ENCODE measurements at regions not wholly inside any gene's neighbourhood (a gene's known extent, or its start where the extent isn't known, plus 50 kb on each side); places are given as distances from the start of the nearest gene placed in this dataset.

DNA sequence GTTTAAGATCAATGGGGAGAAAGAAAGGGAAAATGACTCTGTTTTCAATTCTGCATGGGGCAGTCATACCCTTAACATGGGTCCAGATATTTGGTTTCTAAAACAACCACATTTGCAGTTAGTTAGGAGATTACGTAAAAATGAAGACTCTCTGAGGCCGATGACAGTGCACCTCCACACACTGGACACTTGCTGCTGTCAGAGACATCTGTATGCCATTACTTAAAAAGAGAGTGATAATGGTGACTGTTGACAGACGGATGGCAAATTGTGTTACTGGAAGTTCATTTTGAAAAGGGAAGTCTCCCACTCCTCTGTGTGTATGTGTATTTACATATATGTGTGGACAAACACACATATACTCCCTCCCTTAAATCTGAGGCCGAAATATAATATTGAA, 304.5 kb upstream of the SEMA6D start:
- POLR2A ChIA-PET: no interaction called here

DNA sequence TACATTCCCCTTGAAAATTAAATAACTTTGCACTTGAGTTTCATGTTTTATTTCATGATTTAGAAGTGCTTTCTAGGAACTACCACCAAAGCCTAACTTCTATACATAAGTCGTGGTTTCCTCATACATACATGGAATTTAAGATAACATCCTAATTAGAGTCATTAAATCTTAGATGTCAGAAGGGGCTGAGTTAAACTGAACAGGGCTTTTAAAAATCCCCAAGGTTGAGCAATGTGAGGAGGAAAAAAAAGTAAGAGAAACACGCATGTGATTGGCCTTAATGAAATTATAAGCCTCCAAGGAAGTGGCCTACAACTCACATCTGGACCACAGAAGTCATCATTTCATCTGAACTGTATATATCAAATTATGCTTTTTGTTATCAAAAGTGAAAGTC, 303.1 kb upstream of the SEMA6D start:
- POLR2A ChIA-PET: no interaction called here
- Histone ChIP-seq H3K4me3 (ENCODE audit: low read depth, low read length, poor library complexity, severe bottlenecking) (no peak overlapping the region), H3K36me3 (ENCODE audit: insufficient read depth, low read length) (no peaks in the 10 kb centered on the region), H3K27ac (ENCODE audit: low read depth, low read length, poor library complexity, severe bottlenecking) (no peak overlapping the region), H3K9me2 (ENCODE audit: insufficient read depth, low read length) (no peaks in the 10 kb centered on the region), H3K79me2 (ENCODE audit: insufficient read depth, low read depth, low read length) (no peaks in the 10 kb centered on the region), H3K4me2 (ENCODE audit: low read length) (no peak overlapping the region), H3K9me3 (ENCODE audit: low read length) (no peaks in the 10 kb centered on the region), H2AFZ (ENCODE audit: low read length) (no peak overlapping the region), H3K4me1 (ENCODE audit: insufficient read depth, low read length, poor library complexity, severe bottlenecking) (no peaks in the 10 kb centered on the region), H4K20me1 (ENCODE audit: insufficient read depth, low read length) (no peaks in the 10 kb centered on the region)
- TF ChIP-seq, protein P1, sequence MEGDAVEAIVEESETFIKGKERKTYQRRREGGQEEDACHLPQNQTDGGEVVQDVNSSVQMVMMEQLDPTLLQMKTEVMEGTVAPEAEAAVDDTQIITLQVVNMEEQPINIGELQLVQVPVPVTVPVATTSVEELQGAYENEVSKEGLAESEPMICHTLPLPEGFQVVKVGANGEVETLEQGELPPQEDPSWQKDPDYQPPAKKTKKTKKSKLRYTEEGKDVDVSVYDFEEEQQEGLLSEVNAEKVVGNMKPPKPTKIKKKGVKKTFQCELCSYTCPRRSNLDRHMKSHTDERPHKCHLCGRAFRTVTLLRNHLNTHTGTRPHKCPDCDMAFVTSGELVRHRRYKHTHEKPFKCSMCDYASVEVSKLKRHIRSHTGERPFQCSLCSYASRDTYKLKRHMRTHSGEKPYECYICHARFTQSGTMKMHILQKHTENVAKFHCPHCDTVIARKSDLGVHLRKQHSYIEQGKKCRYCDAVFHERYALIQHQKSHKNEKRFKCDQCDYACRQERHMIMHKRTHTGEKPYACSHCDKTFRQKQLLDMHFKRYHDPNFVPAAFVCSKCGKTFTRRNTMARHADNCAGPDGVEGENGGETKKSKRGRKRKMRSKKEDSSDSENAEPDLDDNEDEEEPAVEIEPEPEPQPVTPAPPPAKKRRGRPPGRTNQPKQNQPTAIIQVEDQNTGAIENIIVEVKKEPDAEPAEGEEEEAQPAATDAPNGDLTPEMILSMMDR (conservative IDR thresholded peaks at IDR 0.05; ENCODE audit: low read length): no peak
- TF ChIP-seq EZH2phosphoT487 (IDR thresholded peaks at IDR 0.05; ENCODE audit: borderline replicate concordance, low read depth, low read length): no peak
- intact Hi-C loops (cut with micrococcal nuclease; ENCODE audit: unreplicated experiment): no loop called here
- no TSS peak for BruUV-seq (replicated peaks)
- no peak for DNase-seq (ENCODE audit: low spot score)
- CTCF ChIA-PET (ENCODE audit: unreplicated experiment): no interaction called here

More for the DNA sequence above, 304.5 kb upstream of the SEMA6D start:
- no peak for DNase-seq (ENCODE audit: low spot score)
- BruUV-seq (replicated peaks): no TSS peak
- Histone ChIP-seq H3K4me1 (ENCODE audit: insufficient read depth, low read length, poor library complexity, severe bottlenecking) (no peaks in the 10 kb centered on the region), H3K36me3 (ENCODE audit: insufficient read depth, low read length) (no peaks in the 10 kb centered on the region), H3K9me3 (ENCODE audit: low read length) (no peaks in the 10 kb centered on the region), H3K27ac (ENCODE audit: low read depth, low read length, poor library complexity, severe bottlenecking) (no peak overlapping the region), H4K20me1 (ENCODE audit: insufficient read depth, low read length) (no peaks in the 10 kb centered on the region), H3K4me3 (ENCODE audit: low read depth, low read length, poor library complexity, severe bottlenecking) (no peak overlapping the region), H3K4me2 (ENCODE audit: low read length) (no peak overlapping the region), H3K9me2 (ENCODE audit: insufficient read depth, low read length) (no peaks in the 10 kb centered on the region), H3K79me2 (ENCODE audit: insufficient read depth, low read depth, low read length) (no peaks in the 10 kb centered on the region), H2AFZ (ENCODE audit: low read length) (no peak overlapping the region)
- no peak for TF ChIP-seq EZH2phosphoT487 (IDR thresholded peaks at IDR 0.05; ENCODE audit: borderline replicate concordance, low read depth, low read length)
- TF ChIP-seq, protein P1 (conservative IDR thresholded peaks at IDR 0.05; ENCODE audit: low read length): no peak
- intact Hi-C loops (cut with micrococcal nuclease; ENCODE audit: unreplicated experiment): no loop called here
- CTCF ChIA-PET (ENCODE audit: unreplicated experiment): no interaction called here

DNA sequence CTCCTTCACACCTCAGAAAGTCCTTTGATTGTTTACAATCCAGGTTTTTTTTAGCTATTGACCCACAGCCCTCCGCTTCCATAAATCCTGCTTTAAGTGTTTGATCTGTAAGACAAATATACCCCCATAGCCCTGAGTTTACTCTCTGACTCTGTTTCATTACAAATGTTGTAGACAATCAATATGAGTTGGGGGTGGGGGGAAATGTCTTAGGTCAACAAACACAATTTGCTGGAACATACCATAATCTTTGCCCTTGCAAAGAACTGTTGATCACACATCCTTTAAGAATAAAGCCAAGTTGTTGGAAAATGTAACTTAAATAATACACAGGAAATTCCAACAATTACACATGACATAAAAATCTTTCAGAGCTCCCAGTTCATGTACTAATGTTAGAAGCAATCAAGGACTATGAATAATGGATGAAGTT, 301.8 kb upstream of the SEMA6D start:
- Histone ChIP-seq H3K9me2 (ENCODE audit: insufficient read depth, low read length) (no peaks in the 10 kb centered on the region), H3K36me3 (ENCODE audit: insufficient read depth, low read length) (no peaks in the 10 kb centered on the region), H4K20me1 (ENCODE audit: insufficient read depth, low read length) (no peaks in the 10 kb centered on the region), H3K27ac (ENCODE audit: low read depth, low read length, poor library complexity, severe bottlenecking) (no peak overlapping the region), H3K4me2 (ENCODE audit: low read length) (no peak overlapping the region), H3K4me3 (ENCODE audit: low read depth, low read length, poor library complexity, severe bottlenecking) (no peak overlapping the region), H3K79me2 (ENCODE audit: insufficient read depth, low read depth, low read length) (no peaks in the 10 kb centered on the region), H3K9me3 (ENCODE audit: low read length) (no peaks in the 10 kb centered on the region), H2AFZ (ENCODE audit: low read length) (no peak overlapping the region), H3K4me1 (ENCODE audit: insufficient read depth, low read length, poor library complexity, severe bottlenecking) (no peaks in the 10 kb centered on the region)
- BruUV-seq (replicated peaks): no TSS peak
- no peak for DNase-seq (ENCODE audit: low spot score)
- ChIA-PET POLR2A (no interaction called here), CTCF (ENCODE audit: unreplicated experiment) (no interaction called here)
- no peak for TF ChIP-seq EZH2phosphoT487 (IDR thresholded peaks at IDR 0.05; ENCODE audit: borderline replicate concordance, low read depth, low read length)
- TF ChIP-seq, protein P1 (conservative IDR thresholded peaks at IDR 0.05; ENCODE audit: low read length): no peak
- intact Hi-C loops (cut with micrococcal nuclease; ENCODE audit: unreplicated experiment): no loop called here

Data from OCI-LY7 (cell line).